HG03469 (cell line): ENCODE measurements at regions not wholly inside any gene's neighbourhood (a gene's known extent, or its start where the extent isn't known, plus 50 kb on each side); places are given as distances from the start of the nearest gene placed in this dataset.
"Not testable (repeated sequence)": the region's sequence is repeated elsewhere in the genome, so short reads cannot be mapped to it uniquely, and the experiment has no call there.

Source experiments
- ATAC-seq: cut with Tn5 transposase; IDR thresholded peaks from one replicate; pipeline ENCODE4 v1.9.1; 2021; ENCODE audit warnings: mild to moderate bottlenecking, moderate library complexity, moderate number of reproducible peaks; ENCODE audit not compliant: unreplicated experiment

DNA sequence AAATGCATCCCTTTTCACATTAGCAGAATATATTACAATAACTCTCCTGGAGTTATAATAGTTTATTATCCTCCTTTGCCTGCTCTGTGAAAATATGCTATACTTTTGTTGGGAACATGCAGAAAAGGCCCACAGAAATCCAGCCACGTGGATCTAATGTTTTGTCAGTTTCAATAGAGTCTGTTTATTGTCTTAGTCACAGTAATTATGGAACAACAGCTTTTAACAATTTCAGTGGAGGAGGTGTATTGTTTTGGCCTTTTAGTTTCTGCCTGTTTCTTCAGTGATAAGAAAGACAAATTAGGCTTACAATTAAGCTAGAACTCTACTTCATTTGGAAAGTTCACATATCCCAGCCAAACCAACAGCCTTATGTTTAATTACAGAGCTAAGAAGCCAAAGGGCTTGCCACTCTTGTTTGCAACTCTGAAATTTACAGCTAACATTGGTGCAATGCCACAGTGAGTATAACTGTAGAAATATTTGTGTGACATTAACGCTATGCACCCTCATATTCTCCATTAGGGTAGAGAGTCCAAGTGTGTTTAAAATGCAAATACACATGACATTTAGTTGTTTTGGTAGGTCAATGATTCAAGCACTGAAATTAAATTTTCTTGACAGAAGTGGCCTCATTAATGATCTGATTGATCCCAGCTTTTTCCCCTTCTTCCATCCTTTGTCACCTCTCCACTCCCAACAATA is 175.8 kb downstream of the USP46 start:
- no peak for ATAC-seq

DNA sequence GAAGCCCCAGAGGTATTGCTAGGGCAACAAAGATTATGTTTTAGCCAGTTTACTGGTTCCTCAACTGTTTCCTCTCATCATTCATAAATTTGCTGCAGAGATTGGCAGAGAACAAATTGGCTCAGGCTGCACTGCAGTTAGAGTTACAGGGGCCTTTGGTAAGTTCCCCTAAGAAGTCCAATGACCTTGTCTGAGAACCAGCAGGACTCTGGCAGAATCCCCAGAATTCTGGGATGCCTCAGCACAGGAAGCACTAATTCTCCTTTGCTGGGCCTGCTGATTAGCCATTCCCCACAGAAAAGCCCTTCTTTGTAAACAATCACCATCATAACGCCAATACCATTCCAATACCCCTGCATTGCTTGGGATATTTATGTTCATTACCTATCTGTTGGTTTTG is 151.3 kb downstream of the USP46 start:
- no peak for ATAC-seq

DNA sequence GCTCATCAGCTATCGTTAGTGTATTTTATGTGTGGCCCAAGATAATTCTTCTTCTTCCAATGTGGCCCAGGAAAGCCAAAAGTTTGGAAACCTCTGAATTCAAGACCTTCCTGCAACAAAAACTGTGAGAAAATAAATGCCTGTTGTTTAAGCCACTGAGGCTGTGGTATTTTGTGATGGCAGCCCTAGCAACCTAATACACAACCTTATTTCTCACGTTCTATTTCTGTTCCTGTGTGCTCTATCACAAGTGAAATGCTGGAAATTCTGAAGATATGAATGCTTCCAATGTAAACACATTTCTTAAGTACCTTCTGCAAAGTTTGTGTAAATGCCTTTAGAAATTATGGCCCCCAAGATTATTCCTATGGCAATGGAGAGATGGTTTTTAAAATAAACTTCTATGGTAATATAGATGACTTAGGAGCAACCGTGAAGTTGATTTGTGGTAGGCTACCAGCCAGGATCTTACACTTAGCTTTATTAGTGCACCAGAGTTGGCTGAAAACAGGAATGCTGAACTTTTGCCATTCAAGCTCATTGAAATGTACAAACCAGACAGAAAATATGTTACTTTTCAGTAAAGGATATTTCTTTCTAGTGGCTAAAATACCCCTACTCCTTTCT is 148.0 kb downstream of the USP46 start:
- ATAC-seq: no peak

DNA sequence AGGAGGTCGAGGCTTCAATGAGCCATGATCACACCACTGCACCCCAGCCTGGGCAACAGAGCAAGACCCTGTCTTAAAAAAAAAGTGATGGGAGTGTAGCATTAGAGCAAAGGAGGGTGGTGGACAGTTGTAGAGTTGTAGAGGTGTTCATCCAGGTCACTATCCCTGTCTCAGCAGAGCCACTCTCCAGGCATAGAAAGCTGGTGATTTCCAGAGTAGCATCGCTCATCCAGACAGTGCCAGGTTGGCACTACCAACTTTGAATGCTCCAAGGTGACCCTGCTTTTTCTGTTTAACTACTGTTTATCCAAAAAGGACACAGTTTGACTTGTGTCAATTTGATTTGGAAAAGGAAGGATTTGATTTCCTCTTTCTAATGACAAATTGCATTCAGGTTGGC is 147.3 kb downstream of the USP46 start:
- ATAC-seq: no peak

DNA sequence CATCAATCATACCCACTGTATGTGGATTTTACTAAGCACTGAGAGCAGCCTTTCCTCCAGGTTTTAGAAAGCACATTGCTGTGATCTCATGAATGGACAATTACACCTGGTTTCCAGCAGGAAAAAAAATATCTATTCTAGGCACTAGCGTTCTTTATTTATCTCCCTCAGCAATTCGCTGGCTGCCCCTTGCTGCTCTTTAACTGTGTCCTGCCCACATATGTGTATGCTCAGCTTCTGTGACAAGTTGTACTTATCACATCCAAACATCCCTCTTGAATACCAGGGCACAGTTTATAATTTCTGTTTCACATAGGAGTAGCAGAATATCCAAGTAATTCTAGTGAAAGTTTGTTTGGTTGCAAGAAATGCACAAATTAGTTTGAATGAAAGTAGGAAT is 146.8 kb downstream of the USP46 start:
- ATAC-seq: no peak

DNA sequence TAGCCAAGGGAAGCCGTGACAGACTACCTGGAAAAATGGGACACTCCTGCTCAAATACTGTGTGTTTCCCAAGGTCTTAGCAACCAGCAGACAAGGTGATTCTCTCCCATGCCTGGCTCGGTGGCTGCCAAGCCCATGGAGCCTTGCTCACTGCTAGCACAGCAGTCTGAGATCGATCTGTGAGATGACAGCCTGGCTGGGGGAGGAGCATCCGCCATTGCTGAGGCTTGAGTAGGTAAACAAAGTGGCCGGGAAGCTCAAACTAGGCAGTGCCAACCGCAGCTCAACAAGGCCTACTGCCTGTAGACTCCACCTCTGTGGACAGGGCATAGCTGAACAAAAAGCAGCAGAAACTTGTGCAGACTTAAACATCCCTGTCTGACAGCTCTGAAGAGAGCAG is 137.0 kb downstream of the USP46 start:
- ATAC-seq: not testable (repeated sequence)

DNA sequence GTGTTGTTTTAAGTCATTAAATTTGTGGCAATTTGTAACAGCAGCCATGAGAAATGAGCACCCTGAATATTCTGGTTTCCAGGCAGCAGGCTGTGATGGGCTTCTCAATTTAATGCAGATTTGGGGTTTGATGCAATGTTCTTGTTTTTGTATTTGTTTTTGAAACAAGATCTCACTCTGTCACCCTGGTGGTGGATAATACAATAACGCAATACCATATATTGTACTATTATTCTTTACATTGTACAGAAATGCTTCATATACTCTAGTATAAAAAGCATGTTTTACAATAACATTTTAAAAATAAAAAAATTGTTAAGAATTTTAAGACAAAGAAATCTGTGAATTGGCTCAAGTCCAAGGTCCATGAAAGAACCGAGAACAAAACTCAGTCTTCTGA is 129.1 kb downstream of the USP46 start:
- no peak for ATAC-seq

DNA sequence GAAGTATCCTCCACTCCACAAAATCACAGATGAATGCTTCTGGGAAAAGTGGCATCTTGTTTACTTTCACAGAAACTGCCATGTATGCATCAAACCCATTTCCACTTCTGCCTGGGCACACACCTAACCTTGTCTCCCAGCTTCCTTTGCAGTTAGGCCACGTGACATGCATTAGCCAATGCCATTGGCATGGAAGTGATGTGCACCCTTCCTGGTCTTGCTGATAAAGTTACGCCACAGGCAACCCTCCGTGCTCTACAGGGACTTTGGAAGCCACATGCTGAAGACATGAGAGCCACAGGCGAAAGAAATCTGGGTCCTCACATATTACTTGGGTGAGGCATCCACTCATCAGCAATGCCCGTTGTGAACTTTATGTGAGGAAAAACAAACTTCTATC is 123.3 kb downstream of the USP46 start:
- ATAC-seq: no peak
